ENCODE measurements at regions not wholly inside any gene's neighbourhood (a gene's known extent, or its start where the extent isn't known, plus 50 kb on each side); places are given as distances from the start of the nearest gene placed in this dataset.

DNA sequence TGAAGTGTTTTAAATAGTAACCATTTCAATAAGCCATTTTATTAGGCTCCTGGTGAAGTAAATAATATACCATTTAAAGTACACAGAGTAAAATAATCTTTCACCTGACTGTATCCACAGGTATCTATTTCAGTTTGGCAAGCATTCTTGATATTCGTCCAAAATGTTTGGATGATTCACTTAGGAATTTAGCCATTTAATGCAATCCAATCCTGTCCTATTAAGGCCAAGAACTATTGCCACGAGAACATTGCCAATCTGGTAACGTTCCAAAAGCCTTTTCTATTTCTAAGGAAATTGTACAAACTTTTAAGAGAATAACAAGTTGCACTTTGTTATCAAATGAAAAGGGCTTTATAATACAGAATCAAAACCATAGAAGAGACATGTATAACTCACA, 209.8 kb upstream of the THRB start:
- H3K4me1 Mint-ChIP-seq (ENCODE audit: unreplicated experiment): no peaks in the 10 kb centered on the region
- no peak overlapping the region for H3K4me3 Mint-ChIP-seq (ENCODE audit: unreplicated experiment)
- H3K36me3 Mint-ChIP-seq (ENCODE audit: unreplicated experiment): peaks cover 1% of the 10 kb centered on the region
- DNase-seq (ENCODE audit: extremely low spot score, unreplicated experiment): no peak
- TF ChIP-seq, protein P1, sequence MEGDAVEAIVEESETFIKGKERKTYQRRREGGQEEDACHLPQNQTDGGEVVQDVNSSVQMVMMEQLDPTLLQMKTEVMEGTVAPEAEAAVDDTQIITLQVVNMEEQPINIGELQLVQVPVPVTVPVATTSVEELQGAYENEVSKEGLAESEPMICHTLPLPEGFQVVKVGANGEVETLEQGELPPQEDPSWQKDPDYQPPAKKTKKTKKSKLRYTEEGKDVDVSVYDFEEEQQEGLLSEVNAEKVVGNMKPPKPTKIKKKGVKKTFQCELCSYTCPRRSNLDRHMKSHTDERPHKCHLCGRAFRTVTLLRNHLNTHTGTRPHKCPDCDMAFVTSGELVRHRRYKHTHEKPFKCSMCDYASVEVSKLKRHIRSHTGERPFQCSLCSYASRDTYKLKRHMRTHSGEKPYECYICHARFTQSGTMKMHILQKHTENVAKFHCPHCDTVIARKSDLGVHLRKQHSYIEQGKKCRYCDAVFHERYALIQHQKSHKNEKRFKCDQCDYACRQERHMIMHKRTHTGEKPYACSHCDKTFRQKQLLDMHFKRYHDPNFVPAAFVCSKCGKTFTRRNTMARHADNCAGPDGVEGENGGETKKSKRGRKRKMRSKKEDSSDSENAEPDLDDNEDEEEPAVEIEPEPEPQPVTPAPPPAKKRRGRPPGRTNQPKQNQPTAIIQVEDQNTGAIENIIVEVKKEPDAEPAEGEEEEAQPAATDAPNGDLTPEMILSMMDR (IDR thresholded peaks at IDR 0.05): no peak
- peaks cover 4% of the 10 kb centered on the region for H3K9me3 Mint-ChIP-seq (ENCODE audit: unreplicated experiment)
- no peak overlapping the region for H3K27ac Mint-ChIP-seq (ENCODE audit: unreplicated experiment)
- H3K27me3 Mint-ChIP-seq (ENCODE audit: unreplicated experiment): peaks cover 10% of the 10 kb centered on the region

DNA sequence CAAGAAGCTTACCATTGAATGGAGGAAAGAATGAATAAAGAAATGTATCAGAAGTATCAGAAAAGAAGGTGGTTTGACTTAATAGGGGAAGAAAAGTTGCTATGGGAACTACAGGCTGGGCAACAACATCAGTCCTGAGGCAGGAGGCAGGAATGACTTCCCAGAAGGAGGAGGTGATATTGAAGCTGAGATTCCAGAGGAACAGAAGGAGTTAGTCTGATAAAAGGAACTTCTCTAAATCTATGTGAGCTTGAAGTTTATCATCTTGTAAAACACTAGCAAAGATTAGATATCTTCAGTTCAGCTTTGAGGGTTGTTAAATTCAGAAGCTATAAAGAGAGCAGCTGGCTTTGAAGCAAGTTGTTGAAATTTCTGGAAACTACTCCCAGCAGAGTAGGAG, 213.3 kb upstream of the THRB start:
- peaks cover 10% of the 10 kb centered on the region for H3K27me3 Mint-ChIP-seq (ENCODE audit: unreplicated experiment)
- H3K4me3 Mint-ChIP-seq (ENCODE audit: unreplicated experiment): no peak overlapping the region
- no peaks in the 10 kb centered on the region for H3K9me3 Mint-ChIP-seq (ENCODE audit: unreplicated experiment)
- peaks cover 4% of the 10 kb centered on the region for H3K4me1 Mint-ChIP-seq (ENCODE audit: unreplicated experiment)
- H3K27ac Mint-ChIP-seq (ENCODE audit: unreplicated experiment): no peak overlapping the region
- H3K36me3 Mint-ChIP-seq (ENCODE audit: unreplicated experiment): no peaks in the 10 kb centered on the region
- no peak for DNase-seq (ENCODE audit: extremely low spot score, unreplicated experiment)
- TF ChIP-seq, protein P1 (IDR thresholded peaks at IDR 0.05): no peak

DNA sequence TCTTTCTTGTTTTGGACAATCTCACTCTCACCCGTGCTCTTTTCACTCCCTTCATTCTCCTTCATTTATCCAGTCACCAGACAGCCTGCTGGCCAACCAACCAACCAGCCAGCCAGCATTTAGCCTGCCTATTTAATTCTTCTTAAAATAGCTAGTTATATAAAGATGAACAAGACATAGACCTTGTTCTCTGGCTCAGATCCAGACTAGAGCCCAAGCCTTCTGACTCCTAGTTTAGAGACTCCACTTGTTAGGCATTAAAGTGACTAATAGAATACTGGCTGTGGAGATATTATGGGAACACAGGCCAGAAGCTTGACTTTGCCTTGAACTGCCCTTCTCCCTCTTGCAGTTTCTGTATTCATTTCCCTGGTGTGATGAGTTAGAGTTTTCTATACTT, 215.3 kb upstream of the THRB start:
- Mint-ChIP-seq H3K4me1 (ENCODE audit: unreplicated experiment) (peaks cover 23% of the 10 kb centered on the region), H3K27me3 (ENCODE audit: unreplicated experiment) (peaks cover 10% of the 10 kb centered on the region), H3K27ac (ENCODE audit: unreplicated experiment) (no peak overlapping the region), H3K9me3 (ENCODE audit: unreplicated experiment) (no peaks in the 10 kb centered on the region), H3K36me3 (ENCODE audit: unreplicated experiment) (no peaks in the 10 kb centered on the region), H3K4me3 (ENCODE audit: unreplicated experiment) (no peak overlapping the region)
- DNase-seq (ENCODE audit: extremely low spot score, unreplicated experiment): no peak
- TF ChIP-seq, protein P1 (IDR thresholded peaks at IDR 0.05): no peak

DNA sequence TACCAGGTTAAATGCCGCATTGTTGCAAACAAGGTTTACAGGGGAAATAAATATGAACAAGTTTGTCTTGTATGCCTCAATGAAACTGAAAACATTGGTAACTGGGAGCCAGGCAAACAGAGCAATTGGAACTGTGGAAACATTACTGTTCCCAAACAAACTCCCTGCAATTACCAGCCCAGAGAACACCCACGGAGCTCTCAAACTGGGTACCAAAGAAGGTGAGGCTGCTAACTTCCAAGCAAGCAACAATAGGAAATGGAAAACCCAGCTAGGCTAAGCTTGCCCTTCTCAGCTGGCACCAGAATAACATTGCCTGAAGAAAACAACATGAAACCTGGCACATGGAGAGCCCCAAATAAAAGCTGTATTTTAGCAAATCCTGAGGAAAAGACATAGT, 218.9 kb upstream of the THRB start:
- Mint-ChIP-seq H3K4me3 (ENCODE audit: unreplicated experiment) (no peak overlapping the region), H3K9me3 (ENCODE audit: unreplicated experiment) (no peaks in the 10 kb centered on the region), H3K36me3 (ENCODE audit: unreplicated experiment) (no peaks in the 10 kb centered on the region), H3K27me3 (ENCODE audit: unreplicated experiment) (no peaks in the 10 kb centered on the region), H3K27ac (ENCODE audit: unreplicated experiment) (peak overlapping the region; percentile 68), H3K4me1 (ENCODE audit: unreplicated experiment) (peaks cover 23% of the 10 kb centered on the region)
- DNase-seq (ENCODE audit: extremely low spot score, unreplicated experiment): no peak
- TF ChIP-seq, protein P1 (IDR thresholded peaks at IDR 0.05): no peak

DNA sequence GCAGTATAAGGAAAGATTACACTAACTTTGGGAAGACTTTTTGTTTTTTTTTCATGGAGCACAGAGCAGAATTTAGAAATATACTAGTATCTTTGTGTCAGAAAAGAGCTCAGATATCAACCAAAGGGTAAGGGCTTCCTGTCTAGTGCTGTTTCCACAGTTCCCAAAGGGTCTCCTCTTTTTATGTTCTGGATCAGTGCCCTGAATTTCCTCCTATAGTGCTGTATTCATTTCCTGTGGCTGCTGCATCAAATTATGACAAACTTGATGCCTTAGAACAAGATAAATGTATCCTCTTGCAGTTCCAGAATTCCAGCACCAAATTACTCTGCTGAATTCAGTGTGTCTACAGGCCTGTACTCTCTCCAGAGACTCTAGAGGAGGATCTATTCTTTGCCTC, 219.8 kb upstream of the THRB start:
- Mint-ChIP-seq H3K4me3 (ENCODE audit: unreplicated experiment) (no peak overlapping the region), H3K9me3 (ENCODE audit: unreplicated experiment) (no peaks in the 10 kb centered on the region), H3K27me3 (ENCODE audit: unreplicated experiment) (no peaks in the 10 kb centered on the region), H3K36me3 (ENCODE audit: unreplicated experiment) (no peaks in the 10 kb centered on the region), H3K27ac (ENCODE audit: unreplicated experiment) (peak overlapping the region; percentile 23), H3K4me1 (ENCODE audit: unreplicated experiment) (peaks cover 23% of the 10 kb centered on the region)
- TF ChIP-seq, protein P1 (IDR thresholded peaks at IDR 0.05): no peak
- no peak for DNase-seq (ENCODE audit: extremely low spot score, unreplicated experiment)

Data from osteocyte (in vitro differentiated cells).